ENCODE measurements at regions not wholly inside any gene's neighbourhood (a gene's known extent, or its start where the extent isn't known, plus 50 kb on each side); places are given as distances from the start of the nearest gene placed in this dataset.

DNA sequence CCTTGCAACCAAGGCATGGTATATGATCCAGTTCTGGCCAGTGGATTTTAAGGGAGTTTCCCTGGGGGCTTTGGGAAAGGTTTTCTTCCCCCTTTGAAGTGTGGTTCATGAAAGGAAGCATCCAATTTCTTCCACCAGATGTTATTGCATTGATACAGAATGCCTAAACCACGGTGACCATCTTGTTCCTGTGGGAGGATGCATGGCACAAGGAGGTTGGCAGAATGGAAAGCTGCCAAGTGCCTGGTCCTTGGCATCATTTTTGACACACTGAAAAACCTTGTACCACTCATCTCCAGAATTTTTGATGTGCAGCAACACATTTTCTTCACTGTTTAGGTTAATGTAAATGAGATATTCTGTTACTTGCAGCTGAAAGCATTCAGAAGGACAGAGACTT is 55.2 kb upstream of the CXCR4 start:
- no peaks in the 10 kb centered on the region for H3K79me2 ChIP-seq (ENCODE audit: insufficient read depth, low read length)
- H3K4me3 ChIP-seq (ENCODE audit: low read depth, low read length, poor library complexity, severe bottlenecking): no peak overlapping the region
- H3F3A ChIP-seq (ENCODE audit: insufficient read depth, low read length): no peaks in the 10 kb centered on the region
- H3K9ac ChIP-seq (ENCODE audit: low read length): no peak overlapping the region; the same call in 1 of the 2 replicates
- peaks cover 39% of the 10 kb centered on the region for H3K4me1 ChIP-seq (ENCODE audit: insufficient read depth, low read length, severe bottlenecking)
- no peaks in the 10 kb centered on the region for H3K9me2 ChIP-seq (ENCODE audit: low read depth, low read length)
- no peak overlapping the region for H2AFZ ChIP-seq (ENCODE audit: low read length)
- no peaks in the 10 kb centered on the region for H3K9me3 ChIP-seq (ENCODE audit: low read length)
- no peaks in the 10 kb centered on the region for H3K36me3 ChIP-seq (ENCODE audit: insufficient read depth, low read length)
- no peak overlapping the region for H3K4me2 ChIP-seq (ENCODE audit: low read length)
- H3K27me3 ChIP-seq (ENCODE audit: insufficient read depth, low read length): no peaks in the 10 kb centered on the region
- no peaks in the 10 kb centered on the region for H4K20me1 ChIP-seq (ENCODE audit: insufficient read depth, low read length)
- TF ChIP-seq EZH2 (IDR thresholded peaks at IDR 0.05; ENCODE audit: borderline replicate concordance, low read length): no peak
- TF ChIP-seq CTCF (IDR thresholded peaks at IDR 0.05; ENCODE audit: low read length): no peak
- H3K27ac ChIP-seq (ENCODE audit: low read depth, low read length, poor library complexity, severe bottlenecking): peak overlapping the region; percentile 48

- Histone ChIP-seq H3K9me2 (ENCODE audit: low read depth, low read length) (no peaks in the 10 kb centered on the region), H3K9me3 (ENCODE audit: low read length) (no peaks in the 10 kb centered on the region), H2AFZ (ENCODE audit: low read length) (no peak overlapping the region), H4K20me1 (ENCODE audit: insufficient read depth, low read length) (no peaks in the 10 kb centered on the region), H3F3A (ENCODE audit: insufficient read depth, low read length) (no peaks in the 10 kb centered on the region), H3K4me3 (ENCODE audit: low read depth, low read length, poor library complexity, severe bottlenecking) (no peak overlapping the region), H3K79me2 (ENCODE audit: insufficient read depth, low read length) (no peaks in the 10 kb centered on the region), H3K9ac (ENCODE audit: low read length) (no peak overlapping the region), H3K27ac (ENCODE audit: low read depth, low read length, poor library complexity, severe bottlenecking) (peak overlapping the region; percentile 8), H3K4me1 (ENCODE audit: insufficient read depth, low read length, severe bottlenecking) (peaks cover 44% of the 10 kb centered on the region), H3K27me3 (ENCODE audit: insufficient read depth, low read length) (no peaks in the 10 kb centered on the region), H3K4me2 (ENCODE audit: low read length) (no peak overlapping the region), H3K36me3 (ENCODE audit: insufficient read depth, low read length) (no peaks in the 10 kb centered on the region)
- TF ChIP-seq EZH2 (IDR thresholded peaks at IDR 0.05; ENCODE audit: borderline replicate concordance, low read length): no peak
- TF ChIP-seq CTCF (IDR thresholded peaks at IDR 0.05; ENCODE audit: low read length): peak; percentile 33
These were observed 53.3 kb upstream of the CXCR4 start for GRCh38 chr2:136171223-136171622.

DNA sequence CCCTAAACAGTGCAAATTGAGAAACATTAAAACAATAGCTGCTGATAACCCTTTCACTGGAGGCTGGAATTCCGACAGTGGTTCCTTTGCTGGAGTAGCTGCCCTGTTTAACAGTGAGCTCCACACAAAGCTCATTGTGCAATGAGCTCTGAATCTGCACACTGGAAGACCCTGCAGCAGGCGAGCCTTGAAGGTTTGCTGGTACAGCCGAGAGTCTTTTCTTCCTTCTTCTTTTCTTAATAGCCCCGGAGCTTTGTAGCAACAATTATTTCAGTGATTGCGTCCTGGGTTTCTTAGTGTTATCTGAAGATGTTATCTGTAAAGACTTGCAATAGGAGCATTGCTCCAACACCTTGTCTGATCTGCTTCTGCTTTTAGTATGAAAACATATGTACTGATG is 50.8 kb upstream of the CXCR4 start:
- Histone ChIP-seq H3K9ac (ENCODE audit: low read length) (no peak overlapping the region), H3K4me1 (ENCODE audit: insufficient read depth, low read length, severe bottlenecking) (peaks cover 49% of the 10 kb centered on the region), H3K27me3 (ENCODE audit: insufficient read depth, low read length) (no peaks in the 10 kb centered on the region), H3K4me2 (ENCODE audit: low read length) (no peak overlapping the region), H3K36me3 (ENCODE audit: insufficient read depth, low read length) (no peaks in the 10 kb centered on the region), H3K9me2 (ENCODE audit: low read depth, low read length) (no peaks in the 10 kb centered on the region), H3K27ac (ENCODE audit: low read depth, low read length, poor library complexity, severe bottlenecking) (peak overlapping the region; percentile 55), H3K9me3 (ENCODE audit: low read length) (no peaks in the 10 kb centered on the region), H3K79me2 (ENCODE audit: insufficient read depth, low read length) (no peaks in the 10 kb centered on the region), H2AFZ (ENCODE audit: low read length) (peak overlapping the region; percentile 36; the same call in 1 of the 2 replicates), H4K20me1 (ENCODE audit: insufficient read depth, low read length) (no peaks in the 10 kb centered on the region), H3K4me3 (ENCODE audit: low read depth, low read length, poor library complexity, severe bottlenecking) (no peak overlapping the region), H3F3A (ENCODE audit: insufficient read depth, low read length) (no peaks in the 10 kb centered on the region)
- TF ChIP-seq CTCF (IDR thresholded peaks at IDR 0.05; ENCODE audit: low read length) (no peak), EZH2 (IDR thresholded peaks at IDR 0.05; ENCODE audit: borderline replicate concordance, low read length) (no peak)
